RWPE1 (cell line): ENCODE measurements at regions not wholly inside any gene's neighbourhood (a gene's known extent, or its start where the extent isn't known, plus 50 kb on each side); places are given as distances from the start of the nearest gene placed in this dataset.
"Not testable (repeated sequence)": the region's sequence is repeated elsewhere in the genome, so short reads cannot be mapped to it uniquely, and the experiment has no call there.

Experiments used
- CTCF ChIA-PET: fragments of 350-600 bp; sonication (Branson Sonifier 250); formaldehyde crosslinking; extraction: SDS; loops from one replicate; lab custom pipeline; 2021; lab: Yijun Ruan, JAX
- POLR2A ChIA-PET: fragments of 400-600 bp; formaldehyde crosslinking; extraction: SDS; loops from one replicate; lab custom pipeline; 2020; ENCODE audit warnings: antibody characterized with exemption; ENCODE audit not compliant: low non-redundant PET; lab: Yijun Ruan, JAX
- DNase-seq: peaks from one replicate; pipeline ENCODE4 v3.0.0; 2012; ENCODE audit warnings: low spot score
- H3K27ac ChIP-seq: fragments of 450-650 bp; 2 replicates; pipeline ENCODE4 v1.5.1; 2017
- TF ChIP-seq, protein P1 (sequence below): fragments of 450-650 bp; conservative IDR thresholded peaks from 2 replicates; pipeline ENCODE4 v1.5.1; 2017; ENCODE audit warnings: low read depth, mild to moderate bottlenecking

DNA sequence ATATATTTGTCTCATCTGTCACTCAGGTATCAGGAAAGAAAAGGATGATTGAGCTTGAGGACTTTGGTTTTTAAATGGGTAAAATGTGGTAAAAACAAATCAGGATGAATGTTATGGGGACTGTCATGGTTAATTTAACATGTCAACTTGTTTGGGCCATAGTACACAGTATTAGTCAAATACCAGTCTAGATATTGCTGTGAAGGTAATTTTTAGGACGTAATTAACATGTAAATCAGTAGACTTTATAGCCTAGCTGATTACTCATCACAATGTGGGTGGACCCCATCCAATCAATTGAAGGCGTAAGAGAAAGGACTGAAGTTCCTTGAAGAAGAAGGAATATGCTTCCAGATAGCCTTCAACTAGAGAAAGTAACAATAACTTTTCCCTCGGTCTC is 275.7 kb upstream of the ZNF804A start:
- TF ChIP-seq, protein P1, sequence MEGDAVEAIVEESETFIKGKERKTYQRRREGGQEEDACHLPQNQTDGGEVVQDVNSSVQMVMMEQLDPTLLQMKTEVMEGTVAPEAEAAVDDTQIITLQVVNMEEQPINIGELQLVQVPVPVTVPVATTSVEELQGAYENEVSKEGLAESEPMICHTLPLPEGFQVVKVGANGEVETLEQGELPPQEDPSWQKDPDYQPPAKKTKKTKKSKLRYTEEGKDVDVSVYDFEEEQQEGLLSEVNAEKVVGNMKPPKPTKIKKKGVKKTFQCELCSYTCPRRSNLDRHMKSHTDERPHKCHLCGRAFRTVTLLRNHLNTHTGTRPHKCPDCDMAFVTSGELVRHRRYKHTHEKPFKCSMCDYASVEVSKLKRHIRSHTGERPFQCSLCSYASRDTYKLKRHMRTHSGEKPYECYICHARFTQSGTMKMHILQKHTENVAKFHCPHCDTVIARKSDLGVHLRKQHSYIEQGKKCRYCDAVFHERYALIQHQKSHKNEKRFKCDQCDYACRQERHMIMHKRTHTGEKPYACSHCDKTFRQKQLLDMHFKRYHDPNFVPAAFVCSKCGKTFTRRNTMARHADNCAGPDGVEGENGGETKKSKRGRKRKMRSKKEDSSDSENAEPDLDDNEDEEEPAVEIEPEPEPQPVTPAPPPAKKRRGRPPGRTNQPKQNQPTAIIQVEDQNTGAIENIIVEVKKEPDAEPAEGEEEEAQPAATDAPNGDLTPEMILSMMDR, result no peak
- CTCF ChIA-PET, result interaction anchor here (0.6 kb wide), 1 partner anchor 1521 kb away, joined by 4 read pairs; no protein-coding TSS in a partner anchor
- no peak overlapping the region for H3K27ac ChIP-seq
- POLR2A ChIA-PET, result no interaction called here
- no peak for DNase-seq

DNA sequence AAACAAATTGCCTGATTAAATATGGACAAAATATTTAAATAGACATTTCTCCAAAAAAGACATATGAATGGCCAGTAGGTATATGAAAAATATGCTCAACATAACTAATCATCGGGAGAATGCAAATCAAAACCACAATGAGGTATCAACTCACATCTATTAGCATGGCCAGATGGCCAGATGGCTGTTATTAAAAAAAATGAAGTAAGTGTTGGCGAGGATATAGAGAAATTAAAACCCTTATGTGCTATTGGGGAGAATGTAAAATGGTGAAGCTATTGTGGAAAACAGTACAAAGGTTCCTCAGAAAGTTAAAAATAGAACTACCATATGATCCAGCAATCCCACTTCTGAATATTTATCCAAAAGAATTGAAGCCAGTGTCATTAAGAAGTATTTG is 272.3 kb upstream of the ZNF804A start:
- DNase-seq, result no peak
- TF ChIP-seq, protein P1, result no peak
- CTCF ChIA-PET, result no interaction called here
- POLR2A ChIA-PET, result no interaction called here
- no peak overlapping the region for H3K27ac ChIP-seq

DNA sequence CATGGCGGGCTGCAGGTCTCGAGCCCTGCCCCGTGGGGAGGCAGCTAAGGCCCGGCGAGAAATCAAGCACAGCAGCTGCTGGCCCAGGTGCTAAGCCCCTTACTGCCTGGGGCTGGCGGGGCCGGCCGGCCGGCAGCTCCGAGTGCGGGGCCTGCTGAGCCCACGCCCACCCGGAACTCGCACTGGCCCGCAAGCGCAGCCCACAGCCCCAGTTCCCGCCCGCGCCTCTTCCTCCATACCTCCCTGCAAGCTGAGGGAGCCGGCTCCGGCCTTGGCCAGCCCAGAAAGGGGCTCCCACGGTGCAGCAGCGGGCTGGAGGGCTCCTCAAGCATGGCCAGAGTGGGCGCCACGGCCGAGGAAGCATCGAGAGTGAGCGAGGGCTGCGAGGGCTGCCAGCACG is 270.5 kb upstream of the ZNF804A start:
- POLR2A ChIA-PET, H3K27ac ChIP-seq, CTCF ChIA-PET, DNase-seq: not testable (repeated sequence)

DNA sequence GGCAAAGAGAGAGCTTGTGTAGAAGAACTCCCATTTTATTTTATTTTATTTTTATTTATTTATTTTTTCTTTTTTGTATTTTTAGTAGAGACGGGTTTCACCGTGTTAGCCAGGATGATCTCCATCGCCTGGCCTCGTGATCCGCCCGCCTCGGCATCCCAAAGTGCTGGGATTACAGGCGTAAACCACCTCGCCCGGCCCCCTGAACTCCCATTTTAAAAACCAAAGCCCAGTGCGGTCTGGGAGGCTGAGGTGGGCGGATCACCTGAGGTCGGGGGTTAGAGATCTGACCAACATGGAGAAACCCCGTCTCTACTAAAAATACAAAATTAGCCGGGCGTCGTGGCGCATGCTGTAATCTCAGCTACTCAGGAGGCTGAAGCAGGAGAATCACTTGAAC is 267.8 kb upstream of the ZNF804A start:
- H3K27ac ChIP-seq, DNase-seq, POLR2A ChIA-PET, CTCF ChIA-PET: not testable (repeated sequence)

DNA sequence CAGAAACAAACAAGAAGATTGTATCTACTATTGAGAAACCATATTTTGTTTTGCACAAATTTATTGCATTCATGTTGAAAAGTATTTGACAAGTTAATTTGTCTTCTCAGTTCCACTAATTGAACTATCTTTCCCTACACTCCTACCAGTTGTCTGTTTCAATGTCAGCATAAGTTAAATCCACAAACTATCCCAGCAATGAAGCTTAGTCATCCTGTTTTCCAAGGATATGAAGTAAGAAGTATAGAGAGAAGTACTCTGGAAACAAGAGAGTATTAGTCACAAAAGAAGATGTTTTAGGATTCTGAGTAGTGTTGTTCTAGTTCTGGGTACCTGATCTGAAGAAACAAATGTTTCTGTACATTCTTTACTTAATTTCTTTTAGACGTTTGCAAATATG is 261.6 kb upstream of the ZNF804A start:
- no peak overlapping the region for H3K27ac ChIP-seq
- POLR2A ChIA-PET, result no interaction called here
- CTCF ChIA-PET, result no interaction called here
- DNase-seq, result no peak
- TF ChIP-seq, protein P1, result no peak

DNA sequence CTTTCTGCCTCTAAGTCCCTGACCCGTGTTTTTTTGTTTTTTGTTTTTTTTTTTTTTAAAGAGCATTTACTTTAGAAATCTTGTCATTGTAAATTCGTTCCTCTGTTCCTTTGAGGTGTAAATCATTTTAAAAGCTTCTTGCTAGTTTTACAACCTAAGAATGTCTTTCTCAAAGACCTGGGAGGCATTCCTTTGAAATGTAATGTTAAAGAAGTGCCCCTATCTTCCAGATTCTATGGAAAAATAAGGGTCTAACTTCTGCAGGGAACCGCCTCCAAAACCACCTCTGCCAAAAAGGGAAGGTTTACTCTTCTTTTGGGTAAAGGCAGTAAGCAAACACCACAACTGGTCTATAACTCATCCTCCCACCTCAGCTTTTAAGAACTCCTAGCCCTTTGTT is 259.6 kb upstream of the ZNF804A start:
- H3K27ac ChIP-seq, result no peak overlapping the region
- TF ChIP-seq, protein P1, result no peak
- POLR2A ChIA-PET, result no interaction called here
- no peak for DNase-seq
- CTCF ChIA-PET, result interaction anchor here (0.7 kb wide), 1 partner anchor 265 kb away, joined by 3 read pairs; no protein-coding TSS in a partner anchor

DNA sequence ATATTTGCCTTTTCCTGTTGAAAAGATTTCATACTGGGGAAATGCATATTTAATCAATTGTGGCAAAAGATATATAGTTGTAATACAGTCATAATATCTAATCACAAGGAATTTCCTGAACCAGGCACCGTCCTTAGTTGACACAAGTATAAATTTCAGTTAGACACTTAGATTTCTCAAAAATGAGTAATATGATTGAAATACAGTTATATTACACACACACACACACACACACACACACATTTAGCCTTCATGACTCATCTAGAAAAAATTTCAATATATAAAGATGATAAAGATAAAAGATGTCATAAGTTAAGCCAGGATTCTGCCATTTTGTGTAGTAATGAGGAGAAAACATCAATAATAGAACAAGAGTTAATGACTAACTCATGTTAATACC is 258.4 kb upstream of the ZNF804A start:
- TF ChIP-seq, protein P1, result no peak
- no peak for DNase-seq
- ChIA-PET CTCF (no interaction called here), POLR2A (no interaction called here)
- no peak overlapping the region for H3K27ac ChIP-seq

DNA sequence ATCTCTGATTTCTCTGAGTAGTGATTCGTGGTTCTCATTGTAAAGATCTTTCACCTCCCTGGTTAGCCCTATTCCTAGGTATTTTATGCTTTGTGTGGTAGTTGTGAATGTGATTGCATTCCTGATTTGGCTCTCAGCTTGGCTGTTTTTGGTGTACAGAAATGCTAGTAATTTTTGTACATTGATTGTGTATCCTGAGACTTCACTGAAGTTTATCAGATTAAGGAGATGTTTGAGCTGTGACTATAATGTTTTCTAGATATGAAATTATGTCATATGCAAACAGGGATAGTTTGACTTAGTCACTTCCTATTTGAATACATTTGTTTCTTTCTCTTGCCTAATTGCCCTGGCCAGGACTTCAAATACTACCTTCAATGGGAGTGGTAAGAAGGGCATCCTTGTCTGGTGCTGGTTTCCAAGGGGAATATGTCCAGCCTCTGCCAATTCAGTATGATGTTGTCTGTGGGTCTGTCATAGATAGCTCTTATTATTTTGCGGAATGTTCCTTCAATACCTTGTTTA is 251.9 kb upstream of the ZNF804A start:
- TF ChIP-seq, protein P1, result no peak
- DNase-seq, result no peak
- H3K27ac ChIP-seq, result no peak overlapping the region
- POLR2A ChIA-PET, result no interaction called here
- CTCF ChIA-PET, result no interaction called here
